Kidney epithelial cell (primary cell): ENCODE measurements at regions not wholly inside any gene's neighbourhood (a gene's known extent, or its start where the extent isn't known, plus 50 kb on each side); places are given as distances from the start of the nearest gene placed in this dataset.

Source experiments
- DNase-seq: peaks from one replicate; pipeline ENCODE4 v3.0.0-alpha.2; 2010; ENCODE audit warnings: low read depth
- H3K27me3 ChIP-seq: 2 replicates; pipeline ENCODE4 v1.6.0; 2011; ENCODE audit warnings: low read length; ENCODE audit not compliant: control insufficient read depth, insufficient read depth
- H3K36me3 ChIP-seq: 2 replicates; pipeline ENCODE4 v1.5.1; 2011; ENCODE audit warnings: low read length; ENCODE audit not compliant: control insufficient read depth, insufficient read depth
- H3K4me3 ChIP-seq: 2 replicates; pipeline ENCODE4 v1.5.1; 2011; ENCODE audit warnings: low read depth, mild to moderate bottlenecking, control low read depth, low read length
- TF ChIP-seq, protein P1 (sequence below): IDR thresholded peaks from 2 replicates; pipeline ENCODE4 v1.5.1; 2011; ENCODE audit warnings: mild to moderate bottlenecking, moderate library complexity, low read length, control low read depth, inconsistent platforms; ENCODE audit not compliant: insufficient read depth, poor library complexity, severe bottlenecking

DNA sequence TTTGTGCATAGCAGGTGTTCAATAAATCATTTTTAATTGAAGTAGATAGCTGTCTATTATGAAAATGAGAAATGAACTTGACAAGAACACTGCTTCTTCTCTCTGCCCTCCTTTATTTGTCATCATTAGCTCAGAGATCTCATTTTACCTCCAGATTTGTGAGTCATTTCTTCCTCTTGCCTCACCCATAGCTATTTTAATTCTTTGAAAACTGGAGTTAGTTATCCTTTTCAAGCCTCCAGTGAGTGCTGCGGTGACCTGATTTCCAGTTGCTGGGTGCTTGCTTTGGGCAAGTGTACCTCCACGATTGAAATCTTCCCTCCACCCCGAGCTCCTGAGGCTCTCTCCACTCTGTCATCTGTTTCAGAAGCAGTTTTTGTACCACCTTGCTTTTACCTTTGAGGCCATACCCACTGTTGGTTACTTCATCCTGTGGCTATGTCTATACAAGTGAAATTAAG lies 114.6 kb downstream of the NFKBIZ start:
- no peak for DNase-seq
- H3K27me3 ChIP-seq, result no peaks in the 10 kb centered on the region
- TF ChIP-seq, protein P1, sequence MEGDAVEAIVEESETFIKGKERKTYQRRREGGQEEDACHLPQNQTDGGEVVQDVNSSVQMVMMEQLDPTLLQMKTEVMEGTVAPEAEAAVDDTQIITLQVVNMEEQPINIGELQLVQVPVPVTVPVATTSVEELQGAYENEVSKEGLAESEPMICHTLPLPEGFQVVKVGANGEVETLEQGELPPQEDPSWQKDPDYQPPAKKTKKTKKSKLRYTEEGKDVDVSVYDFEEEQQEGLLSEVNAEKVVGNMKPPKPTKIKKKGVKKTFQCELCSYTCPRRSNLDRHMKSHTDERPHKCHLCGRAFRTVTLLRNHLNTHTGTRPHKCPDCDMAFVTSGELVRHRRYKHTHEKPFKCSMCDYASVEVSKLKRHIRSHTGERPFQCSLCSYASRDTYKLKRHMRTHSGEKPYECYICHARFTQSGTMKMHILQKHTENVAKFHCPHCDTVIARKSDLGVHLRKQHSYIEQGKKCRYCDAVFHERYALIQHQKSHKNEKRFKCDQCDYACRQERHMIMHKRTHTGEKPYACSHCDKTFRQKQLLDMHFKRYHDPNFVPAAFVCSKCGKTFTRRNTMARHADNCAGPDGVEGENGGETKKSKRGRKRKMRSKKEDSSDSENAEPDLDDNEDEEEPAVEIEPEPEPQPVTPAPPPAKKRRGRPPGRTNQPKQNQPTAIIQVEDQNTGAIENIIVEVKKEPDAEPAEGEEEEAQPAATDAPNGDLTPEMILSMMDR, result no peak
- H3K36me3 ChIP-seq, result no peaks in the 10 kb centered on the region
- no peak overlapping the region for H3K4me3 ChIP-seq

DNA sequence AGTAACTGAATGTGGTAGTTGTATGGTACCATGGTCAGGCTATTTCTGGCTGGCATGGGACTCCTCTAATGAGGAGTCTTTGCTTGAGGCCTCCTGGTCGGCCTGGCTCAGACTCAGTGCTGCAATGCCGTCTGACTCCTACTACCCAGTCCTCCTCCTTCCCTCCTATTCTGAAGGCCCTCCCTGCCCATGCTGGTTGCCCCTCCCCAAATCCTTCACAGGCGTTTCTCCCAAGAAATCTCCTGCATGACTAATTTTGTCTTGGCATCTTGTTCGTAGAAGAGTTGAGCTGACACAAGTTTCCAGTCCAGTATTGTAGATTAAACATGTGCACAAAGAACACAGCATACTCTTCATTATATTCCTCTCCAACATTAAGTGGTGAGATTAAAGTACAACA lies 115.5 kb downstream of the NFKBIZ start:
- Histone ChIP-seq H3K27me3 (no peaks in the 10 kb centered on the region), H3K36me3 (no peaks in the 10 kb centered on the region), H3K4me3 (no peak overlapping the region)
- DNase-seq, result no peak
- TF ChIP-seq, protein P1, result no peak

DNA sequence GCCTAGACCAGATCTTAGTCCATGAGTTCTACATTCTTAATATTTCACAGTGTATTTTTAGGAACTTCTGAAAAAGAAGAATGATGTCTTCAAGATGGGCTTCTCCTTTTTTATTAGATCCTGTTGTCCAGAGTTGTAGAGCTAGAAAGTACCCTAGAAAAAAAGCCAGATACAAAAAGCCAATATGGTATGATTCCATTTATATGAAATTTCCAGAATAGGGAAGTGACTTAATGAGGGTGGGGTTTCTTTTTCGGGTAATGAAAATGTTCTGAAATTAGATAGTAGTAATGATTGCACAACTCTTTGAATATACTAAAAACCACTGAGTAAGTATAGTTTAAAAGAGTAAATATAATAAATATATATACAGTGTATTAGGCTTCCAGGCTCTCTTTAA lies 116.9 kb downstream of the NFKBIZ start:
- no peaks in the 10 kb centered on the region for H3K36me3 ChIP-seq
- no peaks in the 10 kb centered on the region for H3K27me3 ChIP-seq
- TF ChIP-seq, protein P1, result no peak
- no peak overlapping the region for H3K4me3 ChIP-seq
- no peak for DNase-seq

DNA sequence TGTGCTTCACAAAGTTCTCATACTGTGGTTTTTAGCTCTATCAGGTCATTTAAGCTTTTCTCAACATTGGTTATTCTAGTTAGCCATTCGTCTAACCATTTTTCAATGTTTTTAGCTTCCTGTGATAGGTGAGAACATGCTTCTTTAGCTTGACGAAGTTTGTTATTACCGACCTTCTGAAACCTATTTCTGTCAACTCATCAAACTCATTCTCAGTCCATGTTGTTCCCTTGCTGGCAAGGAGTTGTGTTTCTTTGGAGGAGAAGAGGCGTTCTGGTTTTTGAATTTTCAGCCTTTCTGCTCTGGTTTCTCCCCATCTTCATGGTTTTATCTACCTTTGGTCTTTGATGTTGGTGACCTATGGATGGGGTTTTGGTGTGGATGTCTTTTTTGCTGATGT lies 120.9 kb downstream of the NFKBIZ start:
- DNase-seq, result no peak
- TF ChIP-seq, protein P1, result no peak

DNA sequence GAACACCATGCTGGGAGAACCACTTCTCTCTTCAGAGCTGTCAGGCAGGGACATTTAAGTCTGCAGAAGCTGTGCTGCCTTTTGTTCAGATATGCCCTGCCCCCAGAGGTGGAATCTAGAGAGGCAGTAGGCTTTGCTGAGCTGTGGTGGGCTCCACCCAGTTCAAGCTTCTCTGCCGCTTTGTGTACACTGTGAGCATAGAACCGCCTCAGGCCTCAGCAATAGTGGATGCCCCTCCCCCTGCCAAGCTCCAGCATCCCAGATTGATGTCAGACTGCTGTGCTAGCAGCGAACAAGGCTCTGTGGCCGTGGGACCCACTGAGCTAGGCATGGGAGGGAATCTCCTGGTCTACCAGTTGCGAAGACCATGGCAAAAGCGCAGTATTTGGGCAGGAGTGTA lies 121.6 kb downstream of the NFKBIZ start:
- Histone ChIP-seq H3K36me3 (no peaks in the 10 kb centered on the region), H3K27me3 (no peaks in the 10 kb centered on the region), H3K4me3 (no peak overlapping the region)
- DNase-seq, result no peak
- TF ChIP-seq, protein P1, result no peak

More for the DNA sequence above, 120.9 kb downstream of the NFKBIZ start:
- Histone ChIP-seq H3K27me3 (no peaks in the 10 kb centered on the region), H3K4me3 (no peak overlapping the region), H3K36me3 (no peaks in the 10 kb centered on the region)

DNA sequence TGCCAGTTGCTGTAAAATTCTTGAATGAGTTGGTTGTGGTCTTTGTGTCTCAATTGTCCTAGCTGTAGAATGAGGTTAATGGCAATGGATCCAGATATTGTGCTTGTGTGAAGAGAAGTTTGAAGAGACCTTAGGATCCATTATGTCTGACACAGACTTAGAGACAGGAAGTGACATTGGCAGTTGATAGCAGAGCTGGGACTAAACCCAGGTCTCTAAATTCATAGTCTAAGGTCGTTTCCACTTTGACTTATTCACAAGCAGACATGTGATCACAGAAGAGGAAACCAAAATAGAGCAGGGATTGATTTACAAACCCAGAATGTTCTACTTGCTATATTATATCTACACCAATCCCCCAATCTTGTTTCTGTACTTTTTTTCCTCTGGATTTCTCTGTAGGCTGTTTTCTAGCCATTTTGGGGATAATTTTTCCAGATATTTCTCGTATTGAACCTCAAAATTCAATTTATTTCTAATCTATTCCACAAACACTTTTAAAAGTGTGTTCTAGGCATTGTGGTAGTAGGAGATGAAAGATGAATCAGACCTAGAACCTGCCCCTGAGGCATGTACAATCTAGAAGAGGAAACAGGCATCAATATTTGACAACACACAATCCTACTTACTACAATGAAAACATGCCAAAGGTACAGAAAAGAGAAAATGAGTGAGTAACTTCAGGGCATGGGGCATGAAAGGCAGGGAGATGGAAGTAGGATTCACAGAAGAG lies 123.3 kb downstream of the NFKBIZ start:
- DNase-seq, result no peak
- Histone ChIP-seq H3K36me3 (no peaks in the 10 kb centered on the region), H3K4me3 (no peak overlapping the region), H3K27me3 (no peaks in the 10 kb centered on the region)
- TF ChIP-seq, protein P1, result no peak
